ENCODE measurements at regions not wholly inside any gene's neighbourhood (a gene's known extent, or its start where the extent isn't known, plus 50 kb on each side); places are given as distances from the start of the nearest gene placed in this dataset.

- no peak overlapping the region for H3K27ac ChIP-seq (ENCODE audit: low read depth in 1 of 2, low read length in 2 of 2)
Measured at GRCh38 chr2:46844443-46844842, 71.2 kb downstream of the MCFD2 start.

GRCh38 chr2:46844034-46844433, 71.6 kb downstream of the MCFD2 start:
- no peak overlapping the region for H3K27ac ChIP-seq (ENCODE audit: low read depth in 1 of 2, low read length in 2 of 2)
- peaks cover 13 to 31% (median 20%) of the 10 kb centered on the region in 4 donors for H3K4me1 ChIP-seq (ENCODE audit: control insufficient read depth in 4 of 4, insufficient read depth in 4 of 4, low read length in 3 of 4)
- 68% methylated on average over 2 of the region's 2 CpGs for WGBS
- no peaks in the 10 kb centered on the region for H3K27me3 ChIP-seq (ENCODE audit: control insufficient read depth in 4 of 4, insufficient read depth in 4 of 4, low read length in 3 of 4)
- H3K36me3 ChIP-seq (ENCODE audit: control insufficient read depth in 4 of 4, insufficient read depth in 3 of 4, low read depth in 1 of 4, low read length in 3 of 4) = no peaks in the 10 kb centered on the region
- no peak for DNase-seq (ENCODE audit: low spot score)
- H3K4me3 ChIP-seq (ENCODE audit: low read depth in 1 of 3, low read length in 3 of 3) = no peak overlapping the region
- no peak overlapping the region for H3K9ac ChIP-seq (ENCODE audit: low read depth in 1 of 2, low read length in 2 of 2)
- no peaks in the 10 kb centered on the region for H3K9me3 ChIP-seq (ENCODE audit: control insufficient read depth in 4 of 4, low read length in 3 of 4)
- TF ChIP-seq REST (IDR thresholded peaks at IDR 0.05) (no peak), ATF3 (IDR thresholded peaks at IDR 0.05) (no peak), RXRA (IDR thresholded peaks at IDR 0.05) (no peak), HNF4G (IDR thresholded peaks at IDR 0.05) (no peak), MAX (IDR thresholded peaks at IDR 0.05) (no peak), GABPA (IDR thresholded peaks at IDR 0.05 in 1 of 2, conservative IDR thresholded peaks at IDR 0.05 in 1 of 2) (no peak), NR2F2 (IDR thresholded peaks at IDR 0.05) (no peak)

More at GRCh38 chr2:46844443-46844842, 71.2 kb downstream of the MCFD2 start:
- Histone ChIP-seq H3K4me1 (ENCODE audit: control insufficient read depth in 4 of 4, insufficient read depth in 4 of 4, low read length in 3 of 4) (peaks cover 13 to 31% (median 20%) of the 10 kb centered on the region in 4 donors), H3K4me3 (ENCODE audit: low read depth in 1 of 3, low read length in 3 of 3) (no peak overlapping the region), H3K27me3 (ENCODE audit: control insufficient read depth in 4 of 4, insufficient read depth in 4 of 4, low read length in 3 of 4) (no peaks in the 10 kb centered on the region), H3K9ac (ENCODE audit: low read depth in 1 of 2, low read length in 2 of 2) (no peak overlapping the region), H3K9me3 (ENCODE audit: control insufficient read depth in 4 of 4, low read length in 3 of 4) (no peaks in the 10 kb centered on the region), H3K36me3 (ENCODE audit: control insufficient read depth in 4 of 4, insufficient read depth in 3 of 4, low read depth in 1 of 4, low read length in 3 of 4) (no peaks in the 10 kb centered on the region)
- WGBS = 95% methylated on average over 1 of the region's 1 CpG
- DNase-seq (ENCODE audit: low spot score) = no peak
- no peak for TF ChIP-seq ZBTB33 (IDR thresholded peaks at IDR 0.05)

- WGBS = 86% methylated on average over 5 of the region's 5 CpGs
- Histone ChIP-seq H3K4me3 (ENCODE audit: low read depth in 1 of 3, low read length in 3 of 3) (no peak overlapping the region), H3K9me3 (ENCODE audit: control insufficient read depth in 4 of 4, low read length in 3 of 4) (no peaks in the 10 kb centered on the region), H3K27ac (ENCODE audit: low read depth in 1 of 2, low read length in 2 of 2) (no peak overlapping the region), H3K36me3 (ENCODE audit: control insufficient read depth in 4 of 4, insufficient read depth in 3 of 4, low read depth in 1 of 4, low read length in 3 of 4) (no peaks in the 10 kb centered on the region), H3K4me1 (ENCODE audit: control insufficient read depth in 4 of 4, insufficient read depth in 4 of 4, low read length in 3 of 4) (peaks cover 13 to 27% (median 17%) of the 10 kb centered on the region in 4 donors), H3K27me3 (ENCODE audit: control insufficient read depth in 4 of 4, insufficient read depth in 4 of 4, low read length in 3 of 4) (no peaks in the 10 kb centered on the region), H3K9ac (ENCODE audit: low read depth in 1 of 2, low read length in 2 of 2) (no peak overlapping the region)
- DNase-seq (ENCODE audit: low spot score) = no peak
- TF ChIP-seq RXRA (IDR thresholded peaks at IDR 0.05) (no peak), HNF4A (conservative IDR thresholded peaks at IDR 0.05) (no peak), NR2F2 (IDR thresholded peaks at IDR 0.05) (no peak), ATF3 (IDR thresholded peaks at IDR 0.05) (no peak), REST (IDR thresholded peaks at IDR 0.05) (no peak), JUND (IDR thresholded peaks at IDR 0.05) (no peak), SP1 (IDR thresholded peaks at IDR 0.05) (no peak), HNF4G (IDR thresholded peaks at IDR 0.05) (no peak), GABPA (IDR thresholded peaks at IDR 0.05 in 1 of 2, conservative IDR thresholded peaks at IDR 0.05 in 1 of 2) (no peak), ZBTB33 (IDR thresholded peaks at IDR 0.05) (no peak), EGR1 (IDR thresholded peaks at IDR 0.05; ENCODE audit: low read depth in 2 of 2) (no peak), MAX (IDR thresholded peaks at IDR 0.05) (no peak)
Measured at GRCh38 chr2:46843316-46843715, 72.3 kb downstream of the MCFD2 start.
